Stimulated activated CD4-positive, alpha-beta T cell treated with anti-CD3 and anti-CD28 coated beads, Interleukin-12 subunit alpha, Interleukin-12 subunit beta, amount 100 ng/mL, for 24 hours (primary cell): ENCODE measurements at regions not wholly inside any gene's neighbourhood (a gene's known extent, or its start where the extent isn't known, plus 50 kb on each side); places are given as distances from the start of the nearest gene placed in this dataset.
"Not testable (repeated sequence)": the region's sequence is repeated elsewhere in the genome, so short reads cannot be mapped to it uniquely, and the experiment has no call there.

Source experiments
- DNase-seq, 2 experiments: peaks; one replicate each; pipeline ENCODE4 v3.0.0-alpha.2; 2020; ENCODE audit warnings: low read depth in 2 of 2

DNA sequence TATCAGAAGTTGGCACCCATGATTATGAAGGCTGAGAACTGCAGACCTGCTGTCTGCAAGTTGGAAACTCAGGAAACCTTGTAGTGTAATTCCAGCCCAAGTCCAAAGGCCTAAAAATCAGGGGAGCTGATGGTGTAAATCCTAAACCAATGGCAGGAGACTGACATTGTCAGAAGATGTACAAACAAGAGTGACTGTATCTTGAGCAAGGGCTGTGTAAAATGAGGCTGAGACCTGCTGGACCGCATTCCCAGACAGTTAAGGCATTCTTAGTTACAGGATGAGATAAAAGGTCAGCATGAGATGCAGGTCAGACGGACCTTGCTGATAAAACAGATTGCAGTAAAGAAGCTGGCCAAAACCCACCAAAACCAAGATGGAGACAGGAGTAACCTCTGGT, 147.7 kb downstream of the COG6 start:
- DNase-seq = no peak

DNA sequence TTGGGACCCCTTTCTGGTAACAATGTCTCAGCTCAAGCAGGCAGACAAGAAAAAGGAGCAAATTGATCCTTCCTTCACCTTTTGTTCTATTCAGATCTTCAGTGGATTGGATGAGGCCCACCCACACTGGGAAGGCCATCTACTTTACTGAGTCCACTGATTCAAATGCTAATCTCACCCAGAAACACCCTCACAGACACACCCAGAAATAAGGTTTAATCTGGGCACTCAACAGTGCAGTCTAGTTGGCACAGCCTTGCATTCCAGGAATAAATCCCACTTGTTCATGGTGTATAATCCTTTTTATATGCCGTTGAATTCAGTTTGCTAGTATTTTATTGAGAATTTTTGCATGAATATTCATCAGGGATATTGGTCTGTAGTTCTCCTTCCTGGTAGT, 148.4 kb downstream of the COG6 start:
- DNase-seq = no peak

- no peak for DNase-seq
These were observed 149.1 kb downstream of the COG6 start for GRCh38 chr13:39804332-39805210.

DNA sequence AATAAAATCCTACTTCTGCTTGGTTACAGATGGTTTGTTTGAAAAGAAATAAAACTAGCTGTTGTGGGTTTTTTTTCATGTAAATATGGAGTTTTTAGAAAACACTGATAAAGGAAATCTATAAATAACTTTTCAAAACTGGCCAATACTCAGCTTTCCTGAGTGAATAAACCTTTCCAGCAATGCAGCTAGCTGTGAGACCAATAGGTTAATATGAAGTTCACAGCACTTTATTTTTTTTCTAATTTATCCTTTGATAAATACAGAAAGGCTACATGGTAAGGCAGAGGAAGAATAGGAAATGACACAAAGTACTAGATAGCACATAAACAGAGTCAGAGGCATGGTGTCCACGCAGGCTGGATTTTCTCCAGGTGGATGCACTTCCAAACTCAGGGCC, 154.0 kb downstream of the COG6 start:
- no peak for DNase-seq

DNA sequence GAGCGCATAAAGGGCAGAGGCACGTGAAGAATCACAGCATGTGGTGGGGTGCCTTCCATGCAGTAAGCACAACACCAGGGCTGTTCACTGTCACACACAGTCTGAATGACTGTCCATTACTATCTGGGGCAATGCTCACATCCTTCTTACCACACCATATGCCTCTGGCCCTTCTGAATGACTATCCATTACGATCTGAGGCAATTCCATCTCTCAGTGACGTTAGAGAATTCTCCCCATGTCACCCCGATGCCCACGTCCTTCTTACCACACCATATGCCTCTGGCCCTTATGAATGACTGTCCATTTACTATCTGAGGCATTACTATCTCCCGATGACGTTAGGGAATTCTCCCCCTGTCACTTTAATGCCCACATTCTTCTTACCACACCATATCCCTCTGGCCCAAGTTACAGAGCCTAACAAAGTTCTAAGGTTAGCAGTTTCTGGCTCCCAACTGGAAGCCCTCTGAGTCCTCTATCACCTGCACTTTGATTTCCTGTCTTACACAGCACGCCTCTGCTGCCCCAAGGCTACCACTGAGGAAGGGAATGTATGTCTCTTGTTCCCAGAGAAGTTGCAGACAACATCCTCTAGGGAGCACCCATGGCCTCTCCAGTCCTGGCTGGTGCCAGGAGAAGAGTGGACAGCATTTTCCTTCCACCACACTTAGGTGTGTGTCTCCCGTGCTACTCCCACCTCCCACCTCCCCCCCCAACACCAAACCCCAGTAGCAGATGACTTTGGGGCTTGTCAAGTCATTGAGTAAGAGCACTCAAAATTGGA, 154.8 kb downstream of the COG6 start:
- DNase-seq = no peak

- no peak for DNase-seq
These were observed 155.6 kb downstream of the COG6 start for GRCh38 chr13:39811051-39811450.

GRCh38 chr13:39811696-39812095, 156.2 kb downstream of the COG6 start:
- DNase-seq = no peak

GRCh38 chr13:39815345-39816111, 160.1 kb downstream of the COG6 start:
- no peak for DNase-seq

DNA sequence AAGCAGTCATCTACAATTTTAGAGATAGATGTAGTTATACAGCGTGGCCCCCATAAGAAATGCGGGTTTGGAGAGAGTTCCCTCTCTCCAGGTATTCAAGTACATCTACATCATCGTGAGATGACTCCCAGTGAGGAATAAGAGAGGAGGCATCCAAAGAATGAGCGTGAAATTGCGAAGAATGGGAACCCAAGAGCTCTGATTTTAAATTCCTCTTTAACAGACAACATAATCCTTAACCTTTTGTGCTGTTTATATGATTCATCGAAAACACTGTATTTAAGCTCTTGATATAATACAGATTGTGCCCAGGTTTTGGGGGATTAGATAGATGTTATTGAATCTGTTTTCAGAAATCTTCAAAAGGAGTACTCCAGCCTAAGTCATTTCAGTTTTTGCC, 161.5 kb downstream of the COG6 start:
- no peak for DNase-seq

GRCh38 chr13:39818953-39819352, 163.5 kb downstream of the COG6 start:
- no peak for DNase-seq

DNA sequence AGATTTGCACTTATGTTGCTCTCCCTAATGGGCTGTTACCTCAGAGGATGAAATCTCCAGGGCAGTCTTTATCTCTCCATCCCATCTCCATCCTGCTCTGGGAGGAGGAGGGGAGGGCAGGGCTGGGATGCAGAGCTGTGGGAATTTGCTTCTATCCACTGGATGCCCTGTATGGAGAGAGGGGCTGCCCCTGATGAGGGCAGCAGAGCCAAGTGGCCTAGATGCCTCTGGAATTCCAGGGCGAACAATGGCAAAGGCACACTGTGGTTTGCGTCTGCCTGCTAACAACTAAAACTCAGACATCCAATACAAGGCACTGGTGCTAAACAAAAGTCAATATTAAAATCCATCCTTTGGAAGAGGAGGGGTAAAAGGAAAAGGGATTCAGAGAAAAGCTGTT, 165.1 kb downstream of the COG6 start:
- DNase-seq = no peak

DNA sequence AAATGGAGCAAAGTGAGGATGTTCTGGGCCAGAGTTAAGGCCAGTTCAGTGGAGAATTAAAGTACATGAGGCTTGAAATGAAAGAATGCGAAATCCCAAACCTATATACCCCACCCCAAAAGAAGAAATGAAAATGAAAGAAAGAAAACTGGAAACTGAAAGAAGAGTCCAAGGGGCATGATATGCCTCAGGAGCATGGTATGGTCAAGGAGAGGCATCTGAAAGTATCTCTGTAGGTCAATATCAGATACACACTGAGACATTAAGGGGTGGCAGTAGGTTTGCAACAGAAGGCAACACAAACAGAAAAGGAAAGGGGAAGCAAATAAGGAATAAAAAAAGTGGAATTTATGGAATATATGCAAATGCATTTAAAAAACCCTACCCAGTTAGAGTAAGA, 166.5 kb downstream of the COG6 start:
- DNase-seq = no peak

- no peak for DNase-seq
These were observed 167.0 kb downstream of the COG6 start for GRCh38 chr13:39822437-39822836.

DNA sequence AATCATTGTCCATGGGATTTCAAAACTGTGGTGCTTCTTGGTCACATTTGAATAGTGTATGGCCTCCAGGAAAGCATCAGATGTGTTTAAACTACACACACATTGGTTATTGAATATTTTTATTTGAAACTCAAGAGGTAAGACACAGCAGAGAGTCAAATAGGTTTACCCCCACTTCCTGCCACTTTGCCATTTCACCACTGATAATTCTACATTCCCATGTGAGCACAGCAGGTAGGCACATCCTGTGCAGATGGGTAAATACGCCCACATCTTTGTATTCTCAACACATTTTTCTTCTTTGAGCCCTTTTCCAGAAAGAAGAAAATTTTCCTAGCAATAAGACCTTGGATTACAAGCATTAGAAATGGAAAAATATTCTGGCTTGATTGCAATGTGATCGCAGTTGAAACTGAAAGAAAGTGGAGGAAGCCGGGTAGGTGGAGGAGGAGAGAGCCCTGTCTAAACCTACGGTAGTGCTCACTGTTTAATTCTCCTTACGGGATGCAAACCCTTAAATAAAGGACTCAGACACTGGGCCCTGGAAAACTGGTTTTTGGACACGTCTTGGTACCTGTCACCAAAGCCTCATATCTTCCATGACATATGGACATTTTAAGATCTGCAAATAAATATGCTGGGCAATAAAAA, 167.7 kb downstream of the COG6 start:
- no peak for DNase-seq

- no peak for DNase-seq
These were observed 170.4 kb downstream of the COG6 start for GRCh38 chr13:39825886-39826285.

DNA sequence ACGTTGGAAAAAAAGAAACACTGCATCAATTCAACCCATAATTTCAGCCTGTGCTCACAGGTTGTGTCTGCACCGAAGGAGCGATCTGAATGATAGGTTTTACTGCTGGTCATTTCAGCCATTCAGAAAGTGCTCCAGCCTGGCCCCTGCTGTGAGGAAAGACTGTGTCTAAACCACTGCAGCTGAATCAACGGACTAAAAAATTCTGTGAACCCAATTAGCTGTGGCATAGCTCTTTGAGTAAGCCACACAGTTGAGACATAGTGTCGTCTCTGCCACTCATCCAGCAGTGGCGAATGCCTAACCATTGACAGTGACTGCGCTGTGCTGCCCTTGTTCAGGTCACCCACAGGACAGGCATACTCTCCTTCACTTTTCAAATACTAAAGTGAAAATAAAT, 179.8 kb downstream of the COG6 start:
- DNase-seq = no peak

- no peak for DNase-seq
These were observed 180.6 kb downstream of the COG6 start for GRCh38 chr13:39836038-39836437.

- DNase-seq = not testable (repeated sequence)
These were observed 182.4 kb downstream of the COG6 start for GRCh38 chr13:39837866-39838265.

- no peak for DNase-seq
These were observed 184.7 kb downstream of the COG6 start for GRCh38 chr13:39840201-39840600.

DNA sequence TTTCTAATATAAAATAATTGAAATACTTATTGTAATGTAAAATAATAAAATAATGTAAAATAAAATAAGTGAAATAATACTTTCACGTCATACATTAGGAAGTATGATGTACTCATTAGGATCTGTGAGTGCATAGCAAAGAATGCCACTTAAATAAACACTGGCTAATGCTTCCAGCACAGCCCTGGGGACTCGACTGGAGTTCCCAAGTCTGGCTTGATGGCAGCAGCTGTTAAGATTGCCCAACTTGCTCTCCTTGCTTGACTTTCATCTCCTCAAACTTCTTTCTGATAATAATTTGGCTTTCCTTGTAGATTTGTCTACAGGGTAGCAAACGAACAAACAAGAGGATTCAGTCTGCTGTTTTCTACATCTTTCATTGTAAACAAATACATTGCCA, 191.9 kb downstream of the COG6 start:
- DNase-seq = no peak

DNA sequence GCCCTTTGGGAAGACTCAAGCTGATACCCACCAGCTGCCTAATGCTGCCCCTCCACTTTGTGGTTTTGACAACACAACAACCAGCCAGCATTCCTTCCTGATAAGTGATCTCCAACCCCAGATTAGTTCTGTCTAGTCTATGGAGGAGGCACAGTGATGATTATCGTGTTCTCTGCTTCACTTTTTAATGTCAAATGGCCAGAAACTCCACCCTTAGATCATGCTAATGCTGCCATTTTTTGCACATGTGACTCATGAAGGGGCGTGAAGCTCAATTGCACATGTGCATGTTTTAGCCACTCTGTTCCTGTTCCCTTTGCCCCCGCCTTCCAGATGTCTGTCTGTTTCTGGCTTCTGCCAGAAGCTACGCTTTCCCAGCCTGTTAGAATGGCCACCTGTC, 199.8 kb downstream of the COG6 start:
- no peak for DNase-seq

DNA sequence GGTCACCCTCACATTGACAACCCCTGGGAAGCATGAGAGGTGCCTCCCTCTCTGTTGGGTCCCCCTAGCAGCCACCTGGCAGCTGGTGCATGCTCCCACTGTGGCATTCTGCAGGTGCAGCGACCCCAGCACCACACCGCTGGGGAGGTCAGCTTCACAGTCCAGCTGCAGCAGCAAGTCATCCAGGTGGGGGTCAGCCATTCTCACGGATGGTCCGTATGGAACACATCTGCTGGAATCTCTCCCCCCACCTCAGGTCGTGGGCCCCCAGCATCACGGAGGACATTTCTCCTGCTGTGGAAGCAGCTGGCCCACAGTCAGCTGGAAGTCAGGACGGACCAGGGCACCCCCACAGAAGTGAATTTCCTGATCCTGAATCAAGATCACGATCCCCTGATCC, 201.3 kb downstream of the COG6 start:
- DNase-seq = no peak
